ENCODE measurements at regions not wholly inside any gene's neighbourhood (a gene's known extent, or its start where the extent isn't known, plus 50 kb on each side); places are given as distances from the start of the nearest gene placed in this dataset.
"Not testable (repeated sequence)": the region's sequence is repeated elsewhere in the genome, so short reads cannot be mapped to it uniquely, and the experiment has no call there.

GRCh38 chr5:91941588-91941987 lies 558.5 kb upstream of the ARRDC3 start:
- no peak for DNase-seq (ENCODE audit: low read depth in 2 of 2)

DNA sequence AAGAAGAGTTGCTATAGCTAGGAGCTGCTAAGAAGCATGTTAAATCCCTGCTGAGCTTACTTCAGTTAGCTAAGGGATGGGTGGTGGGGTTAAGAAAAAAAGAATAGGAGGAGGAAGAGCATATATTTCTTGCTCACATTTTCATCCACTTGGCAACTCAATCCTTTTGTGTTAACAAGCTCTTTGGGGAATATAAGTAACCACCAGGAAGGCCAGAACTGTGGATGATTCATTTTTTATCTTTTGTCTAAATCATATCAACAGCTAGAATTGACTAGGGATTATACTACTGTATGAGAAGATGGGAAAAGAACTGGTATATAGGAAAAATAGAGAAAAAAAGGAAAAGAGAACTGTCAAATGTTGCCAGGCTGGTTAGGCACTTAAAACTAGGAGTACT lies 555.3 kb upstream of the ARRDC3 start:
- DNase-seq (ENCODE audit: low read depth in 2 of 2) = no peak

GRCh38 chr5:91937121-91937520 lies 554.0 kb upstream of the ARRDC3 start:
- DNase-seq (ENCODE audit: low read depth in 2 of 2) = no peak

GRCh38 chr5:91929522-91929817 lies 546.4 kb upstream of the ARRDC3 start:
- DNase-seq (ENCODE audit: low read depth in 2 of 2) = no peak

DNA sequence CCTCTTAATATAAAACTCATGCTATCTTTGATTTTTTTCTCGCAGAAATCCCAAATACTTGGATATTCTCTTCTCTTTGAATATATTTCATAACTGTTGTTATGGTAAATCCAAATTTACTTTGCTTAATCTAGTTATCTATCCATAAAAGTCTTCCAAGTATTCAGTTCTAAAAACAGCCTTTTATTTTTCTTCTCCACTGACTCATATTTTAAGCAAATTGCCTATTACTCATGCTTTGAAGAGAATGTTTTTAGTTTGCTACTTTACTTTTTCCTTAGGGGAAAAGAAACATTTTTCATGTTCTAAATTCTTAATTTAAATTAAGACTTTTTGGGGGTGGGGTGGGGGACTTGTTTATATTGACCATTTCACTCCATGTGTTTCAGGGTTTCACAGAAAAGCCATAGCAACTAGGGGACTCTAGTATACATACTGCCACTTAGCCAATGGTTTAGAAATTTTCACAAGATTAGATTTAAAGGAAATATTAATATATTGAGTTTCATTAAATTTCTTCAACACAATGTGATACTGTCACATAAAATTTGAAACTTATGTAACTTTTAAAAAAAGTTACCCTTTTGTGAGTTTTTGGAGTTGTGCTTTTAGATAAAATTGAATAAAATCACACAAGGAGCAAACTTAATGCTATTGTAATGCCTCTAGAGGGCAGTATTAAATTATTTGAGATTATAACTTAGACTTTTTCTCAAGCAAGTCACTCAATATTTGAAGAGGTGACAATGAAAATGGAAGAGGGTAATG lies 545.8 kb upstream of the ARRDC3 start:
- DNase-seq (ENCODE audit: low read depth in 2 of 2) = no peak

DNA sequence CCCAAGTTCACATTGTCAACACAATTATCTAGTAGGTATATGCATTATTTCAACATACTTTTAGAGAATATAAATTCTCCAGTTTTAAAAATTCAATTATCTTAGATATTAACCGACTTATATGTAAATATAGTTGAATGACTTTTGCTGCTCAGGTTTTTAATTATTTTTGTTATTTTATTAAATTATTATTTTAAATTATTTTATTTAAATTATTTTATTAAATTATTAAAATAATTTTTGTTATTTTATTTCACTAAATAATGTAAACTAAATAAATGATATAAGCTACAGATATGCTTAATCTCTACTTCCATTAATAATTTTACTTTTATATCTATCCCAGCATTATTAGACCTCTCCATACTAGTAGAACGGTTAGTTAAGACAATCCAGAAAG lies 544.3 kb upstream of the ARRDC3 start:
- DNase-seq (ENCODE audit: low read depth in 2 of 2) = no peak

GRCh38 chr5:91925249-91925648 lies 542.1 kb upstream of the ARRDC3 start:
- DNase-seq (ENCODE audit: low read depth in 2 of 2) = no peak

DNA sequence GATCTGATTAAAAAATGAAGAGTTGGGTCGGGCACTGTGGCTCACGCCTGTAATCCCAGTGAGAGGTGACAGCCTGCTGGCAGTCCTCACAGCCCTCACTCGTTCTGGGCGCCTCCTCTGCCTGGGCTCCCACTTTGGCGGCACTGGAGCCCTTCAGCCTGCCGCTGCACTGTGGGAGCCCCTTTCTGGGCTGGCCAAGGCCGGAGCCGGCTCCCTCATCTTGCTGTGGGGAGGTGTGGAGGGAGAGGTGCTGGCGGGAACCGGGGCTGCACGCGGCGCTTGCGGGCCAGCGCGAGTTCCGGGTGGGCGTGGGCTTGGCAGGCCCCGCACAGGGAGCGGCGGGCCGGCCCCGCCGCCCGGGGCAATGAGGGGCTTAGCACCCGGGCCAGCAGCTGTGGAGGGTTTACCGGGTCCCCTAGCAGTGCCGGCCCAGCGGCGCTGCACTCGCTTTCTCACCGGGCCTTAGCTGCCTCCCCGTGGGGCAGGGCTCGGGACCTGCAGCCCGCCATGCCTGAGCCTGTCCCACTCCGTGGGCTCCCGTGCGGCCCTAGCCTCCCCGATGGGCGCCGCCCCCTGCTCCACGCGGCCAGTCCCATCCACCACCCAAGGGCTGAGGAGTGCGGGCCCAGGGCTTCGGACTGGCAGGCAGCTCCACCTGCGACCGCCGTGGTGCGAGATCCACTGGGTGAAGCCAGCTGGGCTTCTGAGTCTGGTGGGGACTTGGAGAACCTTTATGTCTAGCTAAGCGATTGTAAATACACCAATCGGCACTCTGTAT lies 534.1 kb upstream of the ARRDC3 start:
- not testable (repeated sequence) for DNase-seq (ENCODE audit: low read depth in 2 of 2)

DNA sequence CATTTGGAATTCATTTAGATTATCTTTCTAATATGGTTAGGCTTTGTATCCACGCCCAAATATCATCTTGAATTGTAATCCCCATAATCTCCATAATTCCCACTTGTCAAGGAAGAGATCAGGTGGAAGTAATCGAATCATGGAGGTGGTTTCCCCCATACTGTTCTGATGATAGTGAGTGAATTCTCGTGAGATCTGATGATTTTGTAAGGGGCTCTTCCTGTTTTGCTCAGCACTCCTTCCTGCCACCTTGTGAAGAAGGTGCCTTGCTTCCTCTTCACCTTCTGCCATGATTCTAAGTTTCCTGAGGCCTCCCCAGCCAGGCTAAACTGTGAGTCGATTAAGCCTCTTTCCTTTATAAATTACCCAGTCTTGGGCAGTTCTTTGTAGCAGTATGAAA lies 527.5 kb upstream of the ARRDC3 start:
- DNase-seq (ENCODE audit: low read depth in 2 of 2) = no peak

DNA sequence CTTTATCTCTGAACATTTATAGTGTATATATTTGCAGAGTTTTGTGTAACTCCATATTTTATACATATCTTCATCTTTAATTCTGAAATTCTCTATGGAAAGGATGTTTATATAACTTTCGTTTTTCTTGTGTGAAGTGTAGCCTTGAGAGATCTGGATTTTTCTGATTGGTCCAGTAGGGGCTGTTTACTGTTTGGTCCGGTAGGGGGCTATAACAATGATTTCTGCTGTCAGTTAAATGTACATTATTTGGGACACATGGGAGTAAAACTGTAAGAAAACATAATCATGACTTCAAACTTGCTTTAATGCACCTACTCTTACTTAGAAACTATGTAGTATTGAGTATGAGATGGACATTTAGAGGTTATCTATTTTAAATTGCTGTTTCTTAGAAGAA lies 527.1 kb upstream of the ARRDC3 start:
- DNase-seq (ENCODE audit: low read depth in 2 of 2) = no peak

DNA sequence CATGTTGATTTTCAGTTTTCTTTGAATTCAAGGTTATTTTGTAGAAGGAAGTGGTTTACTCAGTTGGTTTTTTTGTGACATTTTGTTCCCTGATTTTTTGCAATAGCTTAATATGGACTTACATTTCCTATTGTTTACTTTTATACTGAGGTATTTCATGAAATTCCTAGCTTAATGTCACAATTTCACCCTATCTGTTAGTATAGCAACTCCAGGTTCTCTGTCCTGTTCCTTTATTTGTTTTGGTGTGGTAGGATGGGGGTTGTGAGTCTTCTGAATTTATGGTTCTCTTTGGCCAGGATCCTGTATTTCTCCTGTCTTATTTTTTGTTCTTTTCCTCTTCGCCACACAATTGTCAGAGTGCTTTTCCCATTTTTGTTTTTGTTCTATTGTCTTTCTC lies 523.4 kb upstream of the ARRDC3 start:
- DNase-seq (ENCODE audit: low read depth in 2 of 2) = no peak

DNA sequence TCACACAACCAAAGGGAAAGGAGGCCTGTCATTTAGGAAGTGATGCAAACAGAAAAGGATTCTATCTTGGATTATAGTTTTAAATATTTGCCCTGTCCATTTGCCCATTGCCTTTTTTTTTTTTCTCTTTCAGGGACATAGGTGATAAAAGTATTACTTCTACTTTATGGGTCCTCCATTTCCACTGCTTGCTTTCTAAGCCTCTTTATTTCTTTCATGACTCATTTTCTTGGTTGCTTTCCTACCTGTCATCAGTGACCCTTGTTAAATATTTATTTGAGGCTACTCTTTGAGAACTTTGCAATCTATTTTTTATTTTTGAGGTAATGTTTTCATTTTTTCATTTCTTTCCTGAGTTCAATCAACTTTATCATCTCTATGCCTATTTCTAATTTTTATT lies 522.9 kb upstream of the ARRDC3 start:
- no peak for DNase-seq (ENCODE audit: low read depth in 2 of 2)

- no peak for DNase-seq (ENCODE audit: low read depth in 2 of 2)
These were observed 515.8 kb upstream of the ARRDC3 start for GRCh38 chr5:91898898-91899297.

- no peak for DNase-seq (ENCODE audit: low read depth in 2 of 2)
These were observed 514.9 kb upstream of the ARRDC3 start for GRCh38 chr5:91898019-91898418.

- no peak for DNase-seq (ENCODE audit: low read depth in 2 of 2)
These were observed 505.7 kb upstream of the ARRDC3 start for GRCh38 chr5:91888810-91889209.

DNA sequence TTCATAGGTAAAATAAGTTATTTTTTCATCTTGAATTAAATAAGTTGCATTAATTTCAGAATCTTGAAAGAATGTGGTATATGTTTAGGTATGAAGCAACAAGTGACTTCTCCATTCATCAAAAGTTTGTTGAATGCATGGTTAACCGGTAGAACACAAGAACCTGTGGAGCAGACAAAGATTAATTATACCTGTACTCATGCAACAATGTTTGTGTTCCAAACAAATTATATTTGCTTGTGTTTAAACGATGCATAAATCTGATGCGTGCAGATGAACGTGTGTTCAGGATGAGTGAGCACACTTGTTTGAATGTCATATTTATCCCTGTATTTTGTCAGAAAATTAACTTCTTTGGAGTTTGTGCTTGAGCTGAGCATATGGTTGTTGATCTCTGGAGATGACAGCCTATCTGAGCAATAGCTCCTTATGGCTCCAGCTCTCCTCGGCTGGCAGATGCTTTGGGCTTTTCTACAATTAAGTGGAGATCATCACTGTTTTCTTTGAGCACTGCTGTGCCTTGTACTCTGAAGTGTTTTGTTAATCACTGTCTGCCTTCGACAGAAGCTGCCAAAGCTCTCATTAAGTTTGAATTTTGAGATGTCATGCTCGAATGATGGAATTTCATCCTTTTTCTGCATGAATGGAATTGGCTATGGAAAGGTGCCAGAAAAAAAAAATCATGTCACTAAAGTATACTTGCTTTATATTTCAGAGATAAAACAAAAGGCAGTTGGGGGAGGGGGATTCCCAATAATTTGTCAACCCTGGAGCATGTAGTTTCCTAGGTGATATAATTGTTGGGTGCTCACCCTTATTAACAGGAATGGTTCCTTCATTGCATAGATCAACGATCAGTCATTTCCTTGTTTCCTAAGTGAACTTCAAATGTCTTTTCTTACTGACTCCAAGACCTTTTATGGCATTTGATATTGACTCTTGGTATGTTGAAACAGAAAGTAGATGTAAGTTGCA lies 502.5 kb upstream of the ARRDC3 start:
- DNase-seq (ENCODE audit: low read depth in 2 of 2) = no peak

DNA sequence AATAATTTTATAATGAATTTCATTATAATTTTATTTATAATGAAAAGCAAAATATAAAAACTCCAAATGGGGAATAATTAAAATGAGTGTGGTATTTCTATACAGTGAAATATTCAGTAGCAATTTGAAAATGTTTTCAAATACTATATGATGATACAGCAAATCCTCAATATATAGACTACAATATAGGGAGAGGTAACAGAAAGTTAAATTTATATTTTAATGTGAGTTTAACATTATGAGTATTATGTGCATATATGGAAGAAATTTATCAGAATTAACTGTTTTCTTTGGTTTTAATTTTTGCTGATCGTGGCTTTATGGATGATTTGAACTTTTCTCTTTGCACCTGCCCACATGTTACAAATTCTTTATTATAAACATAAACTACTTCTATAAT lies 500.9 kb upstream of the ARRDC3 start:
- no peak for DNase-seq (ENCODE audit: low read depth in 2 of 2)

DNA sequence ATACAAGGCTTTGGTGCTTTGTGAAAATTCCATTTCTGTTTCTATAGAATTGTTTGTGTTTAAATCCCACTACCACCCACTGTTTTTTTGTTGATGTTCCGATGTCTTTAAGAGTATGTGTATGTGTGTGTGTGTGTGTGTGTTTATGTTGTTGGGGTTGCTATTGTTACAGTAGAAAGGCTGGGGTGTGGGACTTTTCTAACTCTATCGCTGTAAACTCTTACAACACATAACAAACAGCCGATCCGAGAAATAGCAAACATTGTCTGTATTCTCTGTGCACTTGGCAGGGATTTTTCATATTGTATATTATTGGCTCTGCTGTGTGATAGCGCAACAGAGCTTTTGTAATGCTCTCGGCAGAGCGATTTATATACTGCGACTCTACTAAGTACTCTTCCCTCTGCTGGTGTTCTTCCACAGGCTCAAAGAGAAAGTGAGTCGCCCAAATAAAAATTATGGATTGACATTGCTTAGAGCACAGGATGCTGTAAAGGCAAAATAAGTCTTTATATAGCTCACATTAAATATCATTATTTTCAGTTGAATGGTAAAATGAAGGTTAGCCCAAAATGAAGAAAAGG lies 492.2 kb upstream of the ARRDC3 start:
- DNase-seq (ENCODE audit: low read depth in 2 of 2) = no peak

- no peak for DNase-seq (ENCODE audit: low read depth in 2 of 2)
These were observed 484.7 kb upstream of the ARRDC3 start for GRCh38 chr5:91867799-91868198.

GRCh38 chr5:91865915-91866314 lies 482.8 kb upstream of the ARRDC3 start:
- no peak for DNase-seq (ENCODE audit: low read depth in 2 of 2)

- DNase-seq (ENCODE audit: low read depth in 2 of 2) = no peak
These were observed 481.8 kb upstream of the ARRDC3 start for GRCh38 chr5:91864962-91865361.

DNA sequence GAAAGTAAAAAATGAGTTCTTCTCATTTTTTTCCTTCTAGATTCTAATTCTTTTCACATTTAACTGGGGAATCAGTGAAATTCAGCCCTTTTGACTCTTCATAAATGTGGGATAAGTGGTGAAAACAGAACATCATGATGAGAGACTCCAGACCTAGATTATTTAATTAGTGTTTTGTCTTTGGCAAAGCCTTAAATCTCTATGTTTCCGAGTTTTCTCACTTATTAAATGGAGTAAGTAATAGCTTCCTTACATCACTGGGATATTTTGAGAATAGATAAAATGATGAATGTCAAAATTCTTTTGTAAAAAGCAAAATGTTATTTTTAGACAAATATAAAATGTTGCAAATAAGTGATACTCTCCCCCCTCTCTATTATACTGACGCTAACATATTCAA lies 468.6 kb upstream of the ARRDC3 start:
- DNase-seq (ENCODE audit: low read depth in 2 of 2) = no peak

Measured in stimulated activated CD4-positive, alpha-beta T cell treated with anti-CD3 and anti-CD28 coated beads, Interleukin-4, amount 100 ng/mL, for 48 hours (primary cell).